GM18873 (cell line): ENCODE measurements at regions not wholly inside any gene's neighbourhood (a gene's known extent, or its start where the extent isn't known, plus 50 kb on each side); places are given as distances from the start of the nearest gene placed in this dataset.

Experiments used
- ATAC-seq: cut with Tn5 transposase; IDR thresholded peaks from one replicate; pipeline ENCODE4 v1.9.1; 2021; ENCODE audit warnings: mild to moderate bottlenecking, moderate library complexity, moderate number of reproducible peaks; ENCODE audit not compliant: unreplicated experiment, low FRiP score

- ATAC-seq = no peak
These were observed 185.5 kb upstream of the C1orf174 start for GRCh38 chr1:4085546-4085945.

GRCh38 chr1:4086085-4086850, 186.2 kb upstream of the C1orf174 start:
- ATAC-seq = no peak

- no peak for ATAC-seq
These were observed 186.8 kb upstream of the C1orf174 start for GRCh38 chr1:4086921-4087320.

- no peak for ATAC-seq
These were observed 187.7 kb upstream of the C1orf174 start for GRCh38 chr1:4087530-4088420.

- no peak for ATAC-seq
These were observed 188.6 kb upstream of the C1orf174 start for GRCh38 chr1:4088676-4089075.

- ATAC-seq = no peak
These were observed 189.5 kb upstream of the C1orf174 start for GRCh38 chr1:4089421-4090175.

GRCh38 chr1:4090556-4090955, 190.5 kb upstream of the C1orf174 start:
- no peak for ATAC-seq

GRCh38 chr1:4090976-4091660, 191.0 kb upstream of the C1orf174 start:
- ATAC-seq = no peak

- no peak for ATAC-seq
These were observed 191.9 kb upstream of the C1orf174 start for GRCh38 chr1:4091996-4092395.

GRCh38 chr1:4093856-4094565, 193.9 kb upstream of the C1orf174 start:
- ATAC-seq = no peak

GRCh38 chr1:4095433-4095971, 195.4 kb upstream of the C1orf174 start:
- no peak for ATAC-seq

- no peak for ATAC-seq
These were observed 201.5 kb upstream of the C1orf174 start for GRCh38 chr1:4101459-4102161.

- no peak for ATAC-seq
These were observed 205.3 kb upstream of the C1orf174 start for GRCh38 chr1:4105300-4105880.

GRCh38 chr1:4106731-4107130, 206.7 kb upstream of the C1orf174 start:
- no peak for ATAC-seq

- ATAC-seq = no peak
These were observed 207.2 kb upstream of the C1orf174 start for GRCh38 chr1:4107291-4107690.

- no peak for ATAC-seq
These were observed 208.3 kb upstream of the C1orf174 start for GRCh38 chr1:4108331-4108730.

- no peak for ATAC-seq
These were observed 208.9 kb upstream of the C1orf174 start for GRCh38 chr1:4108758-4109627.

- ATAC-seq = no peak
These were observed 209.5 kb upstream of the C1orf174 start for GRCh38 chr1:4109628-4109940.
